SK-N-SH treated with all-trans-retinoic acid at 6 μM for 48 hours (cell line): ENCODE measurements at regions not wholly inside any gene's neighbourhood (a gene's known extent, or its start where the extent isn't known, plus 50 kb on each side); places are given as distances from the start of the nearest gene placed in this dataset.

Experiments used
- ARNTL ChIP-seq: fragments of 450-650 bp; formaldehyde crosslinking; IDR thresholded peaks from 2 replicates; pipeline ENCODE4 v1.5.0; 2020; ENCODE audit warnings: low read depth, mild to moderate bottlenecking, moderate library complexity, borderline replicate concordance
- CREB5 ChIP-seq: fragments of 250-450 bp; sonication (Bioruptor Pico); IDR thresholded peaks from 2 replicates; pipeline ENCODE4 v1.5.1; 2020; ENCODE audit warnings: low read depth, mild to moderate bottlenecking, moderate library complexity
- CSDC2 ChIP-seq: fragments of 250-450 bp; sonication (Bioruptor Pico); IDR thresholded peaks from 2 replicates; pipeline ENCODE4 v1.5.0; 2020; ENCODE audit warnings: mild to moderate bottlenecking, moderate library complexity
- GLIS3 ChIP-seq: fragments of 250-450 bp; sonication (Bioruptor Pico); IDR thresholded peaks from 2 replicates; pipeline ENCODE4 v1.5.0; 2020; ENCODE audit warnings: mild to moderate bottlenecking, moderate library complexity
- PATZ1 ChIP-seq: fragments of 250-450 bp; sonication (Bioruptor Pico); IDR thresholded peaks from 2 replicates; pipeline ENCODE4 v1.8.0; 2020; ENCODE audit warnings: mild to moderate bottlenecking, moderate library complexity, borderline replicate concordance
- POU6F1 ChIP-seq: fragments of 250-450 bp; sonication (Bioruptor Pico); IDR thresholded peaks from 2 replicates; pipeline ENCODE4 v1.8.0; 2021; ENCODE audit warnings: low read depth, mild to moderate bottlenecking, moderate library complexity, borderline replicate concordance
- RARB ChIP-seq: fragments of 250-450 bp; sonication (Bioruptor Pico); IDR thresholded peaks from 2 replicates; pipeline ENCODE4 v1.8.0; 2021; ENCODE audit warnings: mild to moderate bottlenecking, moderate library complexity
- TSHZ2 ChIP-seq: fragments of 250-450 bp; sonication (Bioruptor Pico); IDR thresholded peaks from 2 replicates; pipeline ENCODE4 v1.5.0; 2020; ENCODE audit warnings: mild to moderate bottlenecking, moderate library complexity
- ZFP3 ChIP-seq: fragments of 250-450 bp; sonication (Bioruptor Pico); IDR thresholded peaks from 2 replicates; pipeline ENCODE4 v1.5.0; 2020; ENCODE audit warnings: mild to moderate bottlenecking, moderate library complexity
- ZFP30 ChIP-seq: fragments of 450-650 bp; formaldehyde crosslinking; IDR thresholded peaks from 2 replicates; pipeline ENCODE4 v1.5.0; 2022; ENCODE audit warnings: mild to moderate bottlenecking, moderate library complexity
- ZNF565 ChIP-seq: fragments of 450-650 bp; formaldehyde crosslinking; conservative IDR thresholded peaks from 2 replicates; pipeline ENCODE4 v1.5.0; 2020; ENCODE audit warnings: low read depth, mild to moderate bottlenecking, moderate library complexity
- ZNF70 ChIP-seq: fragments of 450-650 bp; formaldehyde crosslinking; IDR thresholded peaks from 2 replicates; pipeline ENCODE4 v1.5.0; 2020; ENCODE audit warnings: mild to moderate bottlenecking, moderate library complexity

- TF ChIP-seq ARNTL (CRISPR knock-in tag) = no peak
- TF ChIP-seq ZNF565 (CRISPR knock-in tag) = no peak
- TF ChIP-seq ZNF70 = no peak
- no peak for TF ChIP-seq ZFP30 (CRISPR knock-in tag)
- TF ChIP-seq ZFP3 (CRISPR knock-in tag) = no peak
- TF ChIP-seq CSDC2 = no peak
- TF ChIP-seq RARB (CRISPR knock-in tag) = no peak
- TF ChIP-seq PATZ1 (CRISPR knock-in tag) = no peak
- TF ChIP-seq CREB5 (CRISPR knock-in tag) = no peak
- no peak for TF ChIP-seq TSHZ2 (CRISPR knock-in tag)
- no peak for TF ChIP-seq GLIS3 (CRISPR knock-in tag)
- TF ChIP-seq POU6F1 (CRISPR knock-in tag) = no peak
Observed at GRCh38 chr14:97376310-97376709, 579.1 kb downstream of the VRK1 start.
